NOMO-1 treated with dmso at 0.1 percent for 144 hours (cell line): ENCODE measurements at regions not wholly inside any gene's neighbourhood (a gene's known extent, or its start where the extent isn't known, plus 50 kb on each side); places are given as distances from the start of the nearest gene placed in this dataset.
"Not testable (repeated sequence)": the region's sequence is repeated elsewhere in the genome, so short reads cannot be mapped to it uniquely, and the experiment has no call there.

Experiments used
- DNase-seq: peaks from one replicate; lab custom pipeline; 2025; ENCODE audit not compliant: unreplicated experiment; lab: John Stamatoyannopoulos, UW

GRCh38 chr10:20658158-20658557 lies 239.0 kb downstream of the NEBL start:
- no peak for DNase-seq

- no peak for DNase-seq
Measured at GRCh38 chr10:20656886-20657285, 240.2 kb downstream of the NEBL start.

- DNase-seq, result not testable (repeated sequence)
Measured at GRCh38 chr10:20652424-20652823, 244.7 kb downstream of the NEBL start.

- DNase-seq, result no peak
Measured at GRCh38 chr10:20648263-20648874, 248.7 kb downstream of the NEBL start.

GRCh38 chr10:20647756-20648155 lies 249.4 kb downstream of the NEBL start:
- no peak for DNase-seq

- no peak for DNase-seq
Measured at GRCh38 chr10:20644421-20644820, 252.7 kb downstream of the NEBL start.

GRCh38 chr10:20641605-20642004 lies 255.5 kb downstream of the NEBL start:
- DNase-seq, result no peak

GRCh38 chr10:20635570-20635969 lies 261.5 kb downstream of the NEBL start:
- no peak for DNase-seq

GRCh38 chr10:20634839-20635238 lies 262.3 kb downstream of the NEBL start:
- DNase-seq, result no peak

GRCh38 chr10:20633714-20634113 lies 263.4 kb downstream of the NEBL start:
- no peak for DNase-seq

GRCh38 chr10:20632696-20633095 lies 264.4 kb downstream of the NEBL start:
- DNase-seq, result no peak

- DNase-seq, result no peak
Measured at GRCh38 chr10:20631229-20631628, 265.9 kb downstream of the NEBL start.

GRCh38 chr10:20630092-20630643 lies 266.9 kb downstream of the NEBL start:
- DNase-seq, result no peak

- no peak for DNase-seq
Measured at GRCh38 chr10:20627946-20628507, 269.1 kb downstream of the NEBL start.

GRCh38 chr10:20627087-20627486 lies 270.0 kb downstream of the NEBL start:
- no peak for DNase-seq

GRCh38 chr10:20625868-20626267 lies 271.2 kb downstream of the NEBL start:
- no peak for DNase-seq

GRCh38 chr10:20624642-20625041 lies 272.5 kb downstream of the NEBL start:
- DNase-seq, result no peak

GRCh38 chr10:20623546-20623945 lies 273.6 kb downstream of the NEBL start:
- no peak for DNase-seq

- DNase-seq, result no peak
Measured at GRCh38 chr10:20622531-20623211, 274.4 kb downstream of the NEBL start.

GRCh38 chr10:20620981-20621380 lies 276.1 kb downstream of the NEBL start:
- no peak for DNase-seq

GRCh38 chr10:20618011-20618547 lies 279.0 kb downstream of the NEBL start:
- DNase-seq, result no peak
